ENCODE measurements at regions not wholly inside any gene's neighbourhood (a gene's known extent, or its start where the extent isn't known, plus 50 kb on each side); places are given as distances from the start of the nearest gene placed in this dataset.

DNA sequence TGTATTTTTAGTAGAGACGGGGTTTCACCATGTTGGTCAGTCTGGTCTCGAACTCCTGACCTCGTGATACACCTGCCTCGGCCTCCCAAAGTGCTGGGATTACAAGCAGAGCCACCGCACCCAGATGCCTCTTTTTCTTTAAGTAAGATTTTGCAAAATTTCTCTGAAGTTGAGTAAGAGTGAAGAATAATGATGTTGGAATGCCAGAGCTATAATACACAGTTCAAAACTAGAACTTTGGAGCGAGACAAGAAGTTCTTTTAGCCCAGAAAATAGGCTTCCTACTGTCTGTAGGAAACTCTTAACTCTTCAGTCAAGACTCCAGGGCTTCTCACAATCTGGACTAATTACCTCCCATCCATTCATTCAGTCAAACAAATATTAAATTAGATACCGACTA is 51.4 kb downstream of the MARCHF4 start:
- TF ChIP-seq, protein P1, sequence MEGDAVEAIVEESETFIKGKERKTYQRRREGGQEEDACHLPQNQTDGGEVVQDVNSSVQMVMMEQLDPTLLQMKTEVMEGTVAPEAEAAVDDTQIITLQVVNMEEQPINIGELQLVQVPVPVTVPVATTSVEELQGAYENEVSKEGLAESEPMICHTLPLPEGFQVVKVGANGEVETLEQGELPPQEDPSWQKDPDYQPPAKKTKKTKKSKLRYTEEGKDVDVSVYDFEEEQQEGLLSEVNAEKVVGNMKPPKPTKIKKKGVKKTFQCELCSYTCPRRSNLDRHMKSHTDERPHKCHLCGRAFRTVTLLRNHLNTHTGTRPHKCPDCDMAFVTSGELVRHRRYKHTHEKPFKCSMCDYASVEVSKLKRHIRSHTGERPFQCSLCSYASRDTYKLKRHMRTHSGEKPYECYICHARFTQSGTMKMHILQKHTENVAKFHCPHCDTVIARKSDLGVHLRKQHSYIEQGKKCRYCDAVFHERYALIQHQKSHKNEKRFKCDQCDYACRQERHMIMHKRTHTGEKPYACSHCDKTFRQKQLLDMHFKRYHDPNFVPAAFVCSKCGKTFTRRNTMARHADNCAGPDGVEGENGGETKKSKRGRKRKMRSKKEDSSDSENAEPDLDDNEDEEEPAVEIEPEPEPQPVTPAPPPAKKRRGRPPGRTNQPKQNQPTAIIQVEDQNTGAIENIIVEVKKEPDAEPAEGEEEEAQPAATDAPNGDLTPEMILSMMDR (IDR thresholded peaks at IDR 0.05), result no peak
- TF ChIP-seq MYC (IDR thresholded peaks at IDR 0.05; ENCODE audit: borderline replicate concordance, low read length), result no peak
- TF ChIP-seq EP300 (IDR thresholded peaks at IDR 0.05), result no peak
- TF ChIP-seq, protein P2, sequence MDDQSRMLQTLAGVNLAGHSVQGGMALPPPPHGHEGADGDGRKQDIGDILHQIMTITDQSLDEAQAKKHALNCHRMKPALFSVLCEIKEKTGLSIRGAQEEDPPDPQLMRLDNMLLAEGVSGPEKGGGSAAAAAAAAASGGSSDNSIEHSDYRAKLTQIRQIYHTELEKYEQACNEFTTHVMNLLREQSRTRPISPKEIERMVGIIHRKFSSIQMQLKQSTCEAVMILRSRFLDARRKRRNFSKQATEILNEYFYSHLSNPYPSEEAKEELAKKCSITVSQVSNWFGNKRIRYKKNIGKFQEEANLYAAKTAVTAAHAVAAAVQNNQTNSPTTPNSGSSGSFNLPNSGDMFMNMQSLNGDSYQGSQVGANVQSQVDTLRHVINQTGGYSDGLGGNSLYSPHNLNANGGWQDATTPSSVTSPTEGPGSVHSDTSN (IDR thresholded peaks at IDR 0.05), result no peak
- TF ChIP-seq HOXA7 (CRISPR knock-in tag; IDR thresholded peaks at IDR 0.05), result no peak
- TF ChIP-seq, protein P3, sequence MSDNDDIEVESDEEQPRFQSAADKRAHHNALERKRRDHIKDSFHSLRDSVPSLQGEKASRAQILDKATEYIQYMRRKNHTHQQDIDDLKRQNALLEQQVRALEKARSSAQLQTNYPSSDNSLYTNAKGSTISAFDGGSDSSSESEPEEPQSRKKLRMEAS (IDR thresholded peaks at IDR 0.05), result no peak
- no peak for TF ChIP-seq POLR2A (IDR thresholded peaks at IDR 0.05; ENCODE audit: low read length)
- TF ChIP-seq RFX5 (IDR thresholded peaks at IDR 0.05), result no peak
- no peak for TF ChIP-seq CHD2 (IDR thresholded peaks at IDR 0.05; ENCODE audit: low read length, partially characterized antibody)
- TF ChIP-seq, protein P4, sequence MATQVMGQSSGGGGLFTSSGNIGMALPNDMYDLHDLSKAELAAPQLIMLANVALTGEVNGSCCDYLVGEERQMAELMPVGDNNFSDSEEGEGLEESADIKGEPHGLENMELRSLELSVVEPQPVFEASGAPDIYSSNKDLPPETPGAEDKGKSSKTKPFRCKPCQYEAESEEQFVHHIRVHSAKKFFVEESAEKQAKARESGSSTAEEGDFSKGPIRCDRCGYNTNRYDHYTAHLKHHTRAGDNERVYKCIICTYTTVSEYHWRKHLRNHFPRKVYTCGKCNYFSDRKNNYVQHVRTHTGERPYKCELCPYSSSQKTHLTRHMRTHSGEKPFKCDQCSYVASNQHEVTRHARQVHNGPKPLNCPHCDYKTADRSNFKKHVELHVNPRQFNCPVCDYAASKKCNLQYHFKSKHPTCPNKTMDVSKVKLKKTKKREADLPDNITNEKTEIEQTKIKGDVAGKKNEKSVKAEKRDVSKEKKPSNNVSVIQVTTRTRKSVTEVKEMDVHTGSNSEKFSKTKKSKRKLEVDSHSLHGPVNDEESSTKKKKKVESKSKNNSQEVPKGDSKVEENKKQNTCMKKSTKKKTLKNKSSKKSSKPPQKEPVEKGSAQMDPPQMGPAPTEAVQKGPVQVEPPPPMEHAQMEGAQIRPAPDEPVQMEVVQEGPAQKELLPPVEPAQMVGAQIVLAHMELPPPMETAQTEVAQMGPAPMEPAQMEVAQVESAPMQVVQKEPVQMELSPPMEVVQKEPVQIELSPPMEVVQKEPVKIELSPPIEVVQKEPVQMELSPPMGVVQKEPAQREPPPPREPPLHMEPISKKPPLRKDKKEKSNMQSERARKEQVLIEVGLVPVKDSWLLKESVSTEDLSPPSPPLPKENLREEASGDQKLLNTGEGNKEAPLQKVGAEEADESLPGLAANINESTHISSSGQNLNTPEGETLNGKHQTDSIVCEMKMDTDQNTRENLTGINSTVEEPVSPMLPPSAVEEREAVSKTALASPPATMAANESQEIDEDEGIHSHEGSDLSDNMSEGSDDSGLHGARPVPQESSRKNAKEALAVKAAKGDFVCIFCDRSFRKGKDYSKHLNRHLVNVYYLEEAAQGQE (IDR thresholded peaks at IDR 0.05), result no peak
- TF ChIP-seq HOXB5 (CRISPR knock-in tag; IDR thresholded peaks at IDR 0.05), result no peak
- TF ChIP-seq, protein P5, sequence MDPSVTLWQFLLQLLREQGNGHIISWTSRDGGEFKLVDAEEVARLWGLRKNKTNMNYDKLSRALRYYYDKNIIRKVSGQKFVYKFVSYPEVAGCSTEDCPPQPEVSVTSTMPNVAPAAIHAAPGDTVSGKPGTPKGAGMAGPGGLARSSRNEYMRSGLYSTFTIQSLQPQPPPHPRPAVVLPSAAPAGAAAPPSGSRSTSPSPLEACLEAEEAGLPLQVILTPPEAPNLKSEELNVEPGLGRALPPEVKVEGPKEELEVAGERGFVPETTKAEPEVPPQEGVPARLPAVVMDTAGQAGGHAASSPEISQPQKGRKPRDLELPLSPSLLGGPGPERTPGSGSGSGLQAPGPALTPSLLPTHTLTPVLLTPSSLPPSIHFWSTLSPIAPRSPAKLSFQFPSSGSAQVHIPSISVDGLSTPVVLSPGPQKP (IDR thresholded peaks at IDR 0.05; ENCODE audit: low read depth, low read length), result no peak
